ENCODE measurements at regions not wholly inside any gene's neighbourhood (a gene's known extent, or its start where the extent isn't known, plus 50 kb on each side); places are given as distances from the start of the nearest gene placed in this dataset.

DNA sequence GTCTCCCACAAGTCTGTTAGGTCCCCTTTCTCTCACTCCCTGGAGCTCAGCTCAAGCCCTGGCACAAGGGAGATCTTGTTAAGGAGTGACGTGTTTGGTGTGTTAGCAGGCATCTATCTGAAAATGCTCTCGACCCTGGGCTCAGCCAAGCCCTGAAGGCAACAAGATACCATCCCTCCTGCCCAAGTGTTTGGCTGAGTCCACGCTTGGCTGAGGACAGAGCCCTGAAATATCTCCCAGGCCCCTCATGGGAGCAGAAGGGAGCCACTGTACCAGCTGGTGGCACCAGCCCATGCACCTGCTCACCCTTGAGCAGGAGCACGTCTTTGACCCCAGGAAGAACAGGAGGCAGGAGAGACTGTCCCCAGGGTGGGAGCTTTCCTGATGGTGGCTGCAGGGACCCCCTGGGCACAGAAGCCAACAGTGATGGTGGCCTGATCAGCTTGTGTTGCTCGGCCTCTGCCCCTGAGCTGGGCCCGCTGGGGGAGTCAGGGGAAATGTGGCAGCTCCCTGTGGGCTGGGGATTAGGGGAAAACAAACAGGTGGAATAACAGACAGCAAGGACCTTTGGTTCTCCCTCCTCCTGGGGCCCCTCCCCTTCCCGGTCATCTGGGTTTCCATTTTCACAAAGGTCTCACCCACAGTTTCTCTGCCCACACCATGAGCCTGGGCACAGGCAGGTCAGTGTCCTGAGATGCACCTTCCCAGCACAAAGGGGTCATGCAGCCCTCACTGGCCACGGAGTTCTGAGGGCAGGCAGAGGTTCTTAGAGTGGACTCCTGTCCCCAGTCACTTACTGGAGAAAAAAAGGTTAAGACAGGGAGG lies 91.6 kb downstream of the RHOB start:
- POLR2A ChIA-PET: interaction anchor here (2.8 kb wide), 1 partner anchor 92 kb away, joined by 8 read pairs; the partner anchor contains the start of gene RHOB
- no peak for DNase-seq (ENCODE audit: low read depth, low spot score)
- TF ChIP-seq, protein P1, sequence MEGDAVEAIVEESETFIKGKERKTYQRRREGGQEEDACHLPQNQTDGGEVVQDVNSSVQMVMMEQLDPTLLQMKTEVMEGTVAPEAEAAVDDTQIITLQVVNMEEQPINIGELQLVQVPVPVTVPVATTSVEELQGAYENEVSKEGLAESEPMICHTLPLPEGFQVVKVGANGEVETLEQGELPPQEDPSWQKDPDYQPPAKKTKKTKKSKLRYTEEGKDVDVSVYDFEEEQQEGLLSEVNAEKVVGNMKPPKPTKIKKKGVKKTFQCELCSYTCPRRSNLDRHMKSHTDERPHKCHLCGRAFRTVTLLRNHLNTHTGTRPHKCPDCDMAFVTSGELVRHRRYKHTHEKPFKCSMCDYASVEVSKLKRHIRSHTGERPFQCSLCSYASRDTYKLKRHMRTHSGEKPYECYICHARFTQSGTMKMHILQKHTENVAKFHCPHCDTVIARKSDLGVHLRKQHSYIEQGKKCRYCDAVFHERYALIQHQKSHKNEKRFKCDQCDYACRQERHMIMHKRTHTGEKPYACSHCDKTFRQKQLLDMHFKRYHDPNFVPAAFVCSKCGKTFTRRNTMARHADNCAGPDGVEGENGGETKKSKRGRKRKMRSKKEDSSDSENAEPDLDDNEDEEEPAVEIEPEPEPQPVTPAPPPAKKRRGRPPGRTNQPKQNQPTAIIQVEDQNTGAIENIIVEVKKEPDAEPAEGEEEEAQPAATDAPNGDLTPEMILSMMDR (IDR thresholded peaks at IDR 0.05; ENCODE audit: insufficient read depth, low read length, missing control alignments): no peak
- H3K4me3 ChIP-seq (ENCODE audit: low read depth, low read length): no peak overlapping the region
- CTCF ChIA-PET: interaction anchor here (1.6 kb wide), 1 partner anchor 10 kb away, joined by 8 read pairs; no protein-coding TSS in a partner anchor

DNA sequence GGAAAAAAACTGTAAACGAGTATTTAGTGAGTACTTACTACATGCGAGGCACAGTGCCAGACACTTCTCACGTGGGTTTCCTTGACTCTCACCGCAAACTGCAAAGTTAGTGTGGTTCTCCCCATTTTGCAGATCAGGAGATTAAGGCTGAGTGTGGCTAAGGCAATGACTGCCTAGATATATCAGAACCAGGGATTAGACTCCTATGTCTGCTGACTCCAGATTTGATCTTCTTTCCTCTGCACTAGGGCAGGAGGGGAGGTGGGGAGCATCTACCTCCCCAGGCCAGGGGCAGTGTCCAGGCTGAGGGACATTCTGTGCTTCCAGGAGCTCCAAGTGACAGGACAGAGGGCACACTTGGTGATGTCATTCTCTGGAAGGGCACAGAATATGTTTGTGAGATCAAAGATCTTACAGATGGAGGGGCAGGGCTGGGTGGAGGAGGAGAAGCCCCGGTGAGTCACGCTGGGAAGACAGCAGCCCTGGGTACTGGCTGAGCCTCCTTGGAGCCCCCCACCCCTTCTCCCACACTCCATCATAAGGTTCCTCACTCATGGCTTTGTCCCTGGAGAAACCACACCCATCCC lies 92.4 kb downstream of the RHOB start:
- no peak for DNase-seq (ENCODE audit: low read depth, low spot score)
- ChIA-PET POLR2A (interaction anchor here (2.8 kb wide), 1 partner anchor 92 kb away, joined by 8 read pairs; the partner anchor contains the start of gene RHOB), CTCF (no interaction called here)
- TF ChIP-seq, protein P1 (IDR thresholded peaks at IDR 0.05; ENCODE audit: insufficient read depth, low read length, missing control alignments): no peak
- H3K4me3 ChIP-seq (ENCODE audit: low read depth, low read length): no peak overlapping the region

DNA sequence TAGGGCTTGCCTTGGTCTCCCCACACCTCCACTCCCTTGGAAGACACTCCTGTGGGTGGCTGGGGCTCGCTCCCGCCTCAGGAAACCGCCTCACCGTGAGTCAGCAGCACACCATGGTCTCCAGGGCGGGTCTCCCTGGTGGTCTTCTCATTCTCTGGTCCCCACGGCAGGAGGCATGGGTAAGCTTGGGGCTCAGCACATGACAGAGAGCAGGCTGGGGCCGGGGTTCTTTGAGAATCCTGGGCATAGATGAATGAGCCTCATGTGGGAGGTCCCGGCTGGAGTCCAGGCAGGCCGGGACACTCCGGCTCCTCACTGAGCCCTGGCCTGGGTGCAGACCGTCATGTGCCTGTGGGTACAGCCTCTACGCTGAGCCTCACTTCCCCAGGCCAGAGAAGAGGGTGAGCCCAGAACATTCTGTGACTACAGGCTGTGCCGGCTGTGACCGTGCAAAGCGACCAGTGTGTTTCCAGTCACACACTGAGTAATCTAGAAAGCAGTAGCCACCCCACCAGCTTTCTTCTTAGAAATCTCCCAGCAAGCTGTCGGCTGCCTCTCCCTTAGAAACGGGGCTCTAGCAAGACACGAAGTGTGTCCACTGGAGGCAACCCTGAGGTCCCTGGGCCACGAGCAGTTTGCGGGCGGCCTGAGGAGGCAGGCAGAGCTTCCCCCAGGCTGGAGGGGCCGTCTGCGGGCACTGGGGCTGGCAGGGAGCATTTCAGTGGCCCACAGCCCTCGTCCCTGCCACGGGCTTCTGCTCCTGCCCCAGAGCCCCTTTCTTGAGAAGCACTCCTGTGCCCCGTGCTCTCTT lies 93.1 kb downstream of the RHOB start:
- POLR2A ChIA-PET: interaction anchor here (2.8 kb wide), 1 partner anchor 93 kb away, joined by 8 read pairs; the partner anchor contains the start of gene RHOB
- TF ChIP-seq, protein P1 (IDR thresholded peaks at IDR 0.05; ENCODE audit: insufficient read depth, low read length, missing control alignments): no peak
- H3K4me3 ChIP-seq (ENCODE audit: low read depth, low read length): no peak overlapping the region
- DNase-seq (ENCODE audit: low read depth, low spot score): no peak
- CTCF ChIA-PET: no interaction called here

DNA sequence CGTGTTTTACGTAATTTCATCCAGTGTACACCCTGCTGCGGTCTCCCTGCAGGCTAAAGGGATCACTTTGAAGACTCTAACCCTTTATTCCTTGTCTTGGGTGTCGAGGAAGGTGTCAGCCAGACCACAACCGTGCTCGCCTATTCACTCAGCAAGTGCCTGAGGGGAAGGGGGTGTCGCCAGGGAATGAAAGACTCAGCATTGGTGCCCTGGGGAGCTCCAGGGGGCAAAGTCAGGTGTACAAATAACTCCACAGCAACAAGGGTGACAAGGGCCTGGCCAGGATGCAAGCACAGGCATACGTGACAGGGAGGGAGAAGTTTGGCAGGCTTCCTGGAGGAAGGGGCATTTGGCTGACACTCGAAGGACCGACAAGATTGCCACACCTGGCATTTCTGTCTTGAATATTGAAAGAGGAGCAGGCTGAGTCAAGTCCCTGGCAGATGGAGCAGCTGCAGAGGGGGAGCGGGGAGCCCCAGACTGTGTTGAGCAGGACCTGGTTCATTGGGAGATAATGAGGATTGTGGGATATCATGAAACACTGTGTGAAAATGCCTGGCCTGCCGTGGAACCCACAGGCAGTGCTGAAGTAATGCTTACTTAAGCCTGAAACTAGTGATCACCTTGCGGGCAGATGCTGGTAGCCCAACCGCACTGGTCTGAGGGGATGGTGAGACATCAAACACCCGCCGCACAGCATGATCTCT lies 93.9 kb downstream of the RHOB start:
- POLR2A ChIA-PET: no interaction called here
- no peak for DNase-seq (ENCODE audit: low read depth, low spot score)
- CTCF ChIA-PET: interaction anchor here (1.6 kb wide), 1 partner anchor 11 kb away, joined by 5 read pairs; no protein-coding TSS in a partner anchor
- no peak overlapping the region for H3K4me3 ChIP-seq (ENCODE audit: low read depth, low read length)
- TF ChIP-seq, protein P1 (IDR thresholded peaks at IDR 0.05; ENCODE audit: insufficient read depth, low read length, missing control alignments): no peak

DNA sequence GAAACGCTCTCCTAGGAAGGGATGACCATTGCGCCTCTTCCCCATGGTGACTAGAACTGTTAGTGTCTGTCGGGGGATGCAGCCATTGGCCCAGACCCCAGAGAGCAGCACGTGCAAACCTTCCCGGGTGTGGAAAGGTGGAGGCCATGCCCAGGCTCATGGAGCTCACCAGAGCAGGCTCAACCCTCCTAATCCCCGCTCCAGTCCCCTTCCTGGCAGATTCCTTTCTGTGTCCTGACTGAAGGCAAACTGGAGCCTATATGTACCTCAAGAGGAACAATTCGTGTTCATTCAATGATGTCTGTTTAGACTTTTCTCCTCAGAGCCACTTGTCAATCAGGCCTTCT lies 94.4 kb downstream of the RHOB start:
- no peak overlapping the region for H3K4me3 ChIP-seq (ENCODE audit: low read depth, low read length)
- ChIA-PET CTCF (interaction anchor here (1.6 kb wide), 1 partner anchor 11 kb away, joined by 5 read pairs; no protein-coding TSS in a partner anchor), POLR2A (no interaction called here)
- TF ChIP-seq, protein P1 (IDR thresholded peaks at IDR 0.05; ENCODE audit: insufficient read depth, low read length, missing control alignments): no peak
- DNase-seq (ENCODE audit: low read depth, low spot score): no peak
